Femur (tissue), 1 donor: ENCODE measurements at regions not wholly inside any gene's neighbourhood (a gene's known extent, or its start where the extent isn't known, plus 50 kb on each side); places are given as distances from the start of the nearest gene placed in this dataset.
"Not testable (repeated sequence)": the region's sequence is repeated elsewhere in the genome, so short reads cannot be mapped to it uniquely, and the experiment has no call there.

Experiments used
- DNase-seq: peaks from one replicate; pipeline ENCODE4 v3.0.0-alpha.2; 2017

DNA sequence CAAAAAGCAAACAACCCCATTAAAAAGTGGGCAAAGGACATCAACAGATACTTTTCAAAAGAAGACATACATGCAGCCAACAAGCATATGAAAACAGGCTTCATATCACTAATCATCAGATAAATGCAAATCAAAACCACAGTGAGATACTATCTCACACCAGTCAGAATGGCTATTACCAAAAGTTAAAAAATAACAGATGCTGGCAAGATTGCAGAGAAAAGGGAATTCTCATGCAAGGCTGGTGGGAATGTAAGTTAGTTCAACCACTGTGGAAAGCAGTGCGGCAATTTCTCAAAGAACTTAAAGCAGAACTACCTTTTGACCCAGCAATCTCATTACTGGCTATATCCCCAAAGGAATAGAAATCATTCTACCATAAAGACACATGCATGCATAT is 260.8 kb downstream of the C11orf87 start:
- DNase-seq, result not testable (repeated sequence)

DNA sequence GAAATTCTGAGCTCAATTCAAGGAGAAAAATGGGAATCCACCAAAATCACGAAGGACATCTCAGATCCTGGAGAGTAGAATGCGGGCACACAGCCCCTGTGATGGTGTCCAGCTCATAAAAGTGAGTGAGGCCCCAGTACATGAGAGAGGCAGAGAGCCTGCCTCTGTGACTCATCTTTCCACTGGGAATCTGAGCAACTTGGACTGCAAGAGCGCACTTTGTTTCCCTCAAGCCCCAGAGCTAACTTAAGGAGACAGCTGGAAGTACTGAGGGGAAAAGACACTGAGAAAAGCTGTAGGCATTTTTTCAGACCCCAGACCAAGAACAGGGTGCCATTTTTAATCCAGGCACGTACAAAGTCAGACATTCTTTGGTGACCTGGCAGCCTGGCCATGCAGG is 273.7 kb downstream of the C11orf87 start:
- no peak for DNase-seq

DNA sequence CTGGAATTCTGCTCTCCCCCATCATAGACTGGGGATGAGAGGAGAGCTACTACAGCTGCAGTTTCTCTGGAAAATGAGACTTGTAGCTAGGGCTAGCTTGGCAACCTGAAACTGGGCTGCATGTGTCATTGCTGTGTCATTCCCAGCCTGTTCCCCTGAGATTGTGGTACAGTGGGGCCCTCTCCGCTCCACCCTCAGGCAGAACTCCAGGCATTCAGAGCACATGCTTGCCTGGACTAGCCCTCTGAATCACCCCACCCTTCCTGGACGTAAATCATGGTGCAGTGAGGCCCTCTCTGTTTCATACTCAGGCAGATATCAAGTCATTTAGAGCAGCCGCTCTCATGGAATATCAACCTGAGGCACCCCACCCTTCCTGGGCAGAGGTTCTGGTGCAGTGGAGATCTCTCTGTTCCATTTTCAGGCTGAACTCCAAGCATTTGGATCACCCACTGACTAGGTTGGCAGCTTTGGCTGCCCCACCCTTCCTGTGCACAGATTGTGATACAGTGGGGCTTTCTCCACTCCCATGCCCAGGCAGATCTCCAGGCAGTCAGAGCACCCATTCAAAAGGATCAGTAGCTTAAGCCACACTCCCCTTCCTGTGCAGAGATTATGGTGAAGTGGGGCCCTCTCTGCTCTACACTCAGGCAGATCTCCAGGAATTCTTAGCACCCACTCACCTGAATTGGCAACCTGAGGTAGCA is 274.4 kb downstream of the C11orf87 start:
- no peak for DNase-seq

DNA sequence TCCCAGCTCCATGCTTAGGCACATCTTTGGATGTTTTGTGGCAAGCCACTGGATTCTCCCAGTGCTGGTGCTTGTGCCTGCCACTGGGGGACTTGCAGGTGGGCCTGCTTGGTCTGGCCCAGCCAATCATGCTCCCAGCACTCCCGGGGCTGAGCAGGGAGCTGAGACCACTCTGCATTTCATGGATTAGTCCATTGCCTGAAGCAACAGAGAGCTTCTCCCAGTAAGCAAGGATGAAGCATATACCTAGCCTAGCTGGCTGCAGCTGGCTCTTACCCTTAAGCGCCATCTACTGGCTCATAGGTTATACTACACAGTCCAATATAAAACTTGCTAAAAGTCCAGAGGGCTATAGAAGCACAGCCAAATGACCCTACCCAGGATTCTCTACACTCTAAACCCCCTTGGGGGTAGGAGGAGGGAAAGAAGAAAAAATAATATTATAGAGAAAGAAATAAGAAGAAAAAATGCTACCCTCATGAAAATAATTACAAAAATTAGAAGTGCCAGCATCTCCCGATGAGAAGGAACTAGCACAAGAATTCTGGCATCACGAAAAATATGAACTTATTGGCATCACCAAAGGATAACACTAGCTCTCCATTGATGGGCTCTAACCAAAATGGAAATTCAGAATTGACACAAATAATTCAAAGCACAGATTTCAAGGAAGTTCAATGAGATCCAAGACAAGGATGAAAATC is 275.3 kb downstream of the C11orf87 start:
- no peak for DNase-seq

DNA sequence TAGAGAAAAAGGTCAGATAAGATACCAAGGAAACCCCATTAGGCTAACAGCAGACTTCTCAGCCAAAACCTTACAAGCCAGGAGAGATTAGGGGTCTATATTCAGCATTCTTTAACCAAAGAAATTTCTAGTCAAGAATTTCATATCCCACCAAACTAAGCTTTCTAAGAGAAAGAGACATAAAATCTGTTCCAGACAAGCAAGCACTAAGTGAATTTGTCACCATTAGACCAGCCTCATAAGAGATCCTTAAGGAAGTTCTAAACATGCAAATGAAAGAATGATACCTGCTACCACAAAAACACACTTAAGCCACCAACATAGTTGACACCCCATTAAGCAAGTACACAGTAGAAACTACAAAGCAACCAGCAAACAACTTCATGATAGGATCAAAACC is 276.2 kb downstream of the C11orf87 start:
- DNase-seq, result no peak

DNA sequence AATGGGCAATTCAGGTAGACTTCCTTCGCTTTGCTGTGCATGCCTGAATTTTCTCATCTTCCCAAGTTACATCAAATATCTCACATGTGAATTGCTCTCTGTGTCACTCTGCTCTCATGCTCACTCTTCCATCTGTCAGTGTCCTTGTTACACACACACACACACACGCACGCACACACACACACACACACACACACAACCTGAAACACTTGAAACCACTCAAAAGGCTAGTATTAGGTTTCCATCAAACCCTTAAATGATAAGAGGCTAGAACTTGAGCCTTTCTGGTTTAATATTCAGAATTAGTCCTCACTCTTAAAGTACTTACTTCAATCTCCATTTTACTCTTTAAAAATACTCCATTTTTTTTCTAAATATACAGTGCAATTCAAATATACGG is 282.4 kb downstream of the C11orf87 start:
- no peak for DNase-seq

DNA sequence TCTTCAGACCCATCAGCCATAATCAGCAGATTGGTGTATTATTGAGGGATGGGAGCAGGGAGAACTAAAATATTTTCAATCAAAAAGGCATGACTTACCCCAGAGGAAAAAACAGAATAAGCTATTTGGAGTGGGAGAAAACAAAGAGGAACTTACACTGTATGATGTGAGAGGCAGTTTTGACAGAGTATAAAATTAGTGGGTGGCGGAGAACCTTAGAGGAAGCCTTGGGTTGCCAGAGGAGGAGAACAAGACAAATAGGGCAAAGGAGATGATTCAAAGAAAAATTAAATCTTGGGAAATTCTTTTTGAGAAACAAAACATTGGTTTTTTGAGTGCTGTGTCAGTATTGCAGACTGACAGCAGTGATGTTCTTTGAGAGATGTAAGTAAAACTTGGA is 285.0 kb downstream of the C11orf87 start:
- no peak for DNase-seq

DNA sequence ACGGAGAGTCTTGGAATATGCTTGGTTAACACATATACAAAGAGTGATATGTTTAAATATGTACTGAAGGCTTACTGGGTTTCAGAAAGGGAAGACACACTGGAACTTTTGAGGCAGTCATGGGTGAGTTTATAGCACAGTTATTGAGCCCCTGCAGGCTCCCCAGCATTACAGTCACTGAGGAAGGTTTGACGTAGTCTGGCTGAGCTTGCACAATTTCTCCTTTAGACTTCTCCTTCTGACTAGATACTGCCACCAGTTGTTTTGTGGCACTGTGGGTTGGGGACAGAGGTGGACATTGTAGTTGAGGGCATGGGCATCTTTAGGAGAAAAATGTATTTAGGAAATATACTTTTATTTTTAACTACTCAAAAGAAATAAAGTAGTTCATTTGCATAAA is 285.4 kb downstream of the C11orf87 start:
- DNase-seq, result no peak

DNA sequence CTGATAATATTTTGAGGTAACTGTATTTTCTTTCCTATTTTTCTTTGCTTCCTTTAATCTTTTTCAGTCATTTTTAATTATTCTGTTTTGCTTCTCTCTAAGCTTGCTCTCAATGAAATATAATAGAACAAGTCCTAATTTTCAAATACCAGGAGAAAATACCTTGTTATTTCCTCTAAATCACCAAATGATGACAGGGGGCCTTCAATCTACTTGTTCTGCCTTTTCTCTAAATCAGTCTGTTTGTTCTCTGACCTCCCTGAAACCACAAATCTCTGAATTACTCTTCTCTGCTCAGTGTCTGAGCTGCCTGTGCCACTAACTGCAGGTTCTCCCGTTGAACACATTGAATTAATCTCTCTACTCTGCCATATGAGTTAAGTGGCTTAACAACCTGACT is 286.2 kb downstream of the C11orf87 start:
- no peak for DNase-seq

DNA sequence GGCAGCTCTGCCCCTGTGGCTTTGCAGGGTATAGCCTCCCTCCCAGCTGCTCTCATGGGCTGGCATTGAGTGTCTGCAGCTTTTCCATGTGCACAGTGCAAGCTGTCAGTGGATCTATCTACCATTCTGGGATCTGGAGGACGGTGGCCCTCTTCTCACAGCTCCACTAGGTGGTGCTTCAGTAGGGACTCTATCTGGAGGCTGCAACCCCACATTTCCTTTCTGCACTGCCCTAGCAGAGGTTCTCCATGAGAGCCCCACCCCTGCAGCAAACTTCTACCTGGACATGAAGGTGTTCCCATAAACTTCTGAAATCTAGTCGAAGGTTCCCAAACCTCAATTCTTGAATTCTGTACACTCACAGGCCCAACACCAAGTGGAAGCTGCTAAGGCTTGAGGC is 292.5 kb downstream of the C11orf87 start:
- not testable (repeated sequence) for DNase-seq

DNA sequence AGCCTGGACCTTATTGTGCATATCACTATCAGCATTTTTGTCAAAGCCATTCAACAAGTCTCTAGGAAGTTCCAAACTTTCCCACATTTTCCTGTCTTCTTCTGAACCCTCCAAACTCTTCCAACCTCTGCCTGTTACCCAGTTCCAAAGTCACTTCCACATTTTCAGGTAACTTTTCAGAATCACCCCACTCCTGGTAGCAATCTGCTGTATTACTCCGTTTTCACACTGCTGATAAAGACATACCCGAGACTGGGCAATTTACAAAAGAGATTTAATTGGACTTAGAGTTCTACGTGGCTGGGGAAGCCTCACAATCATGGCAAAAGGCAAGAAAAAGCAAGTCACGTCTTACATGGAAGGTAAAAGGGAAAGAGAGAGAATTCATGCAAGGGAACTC is 293.4 kb downstream of the C11orf87 start:
- not testable (repeated sequence) for DNase-seq

DNA sequence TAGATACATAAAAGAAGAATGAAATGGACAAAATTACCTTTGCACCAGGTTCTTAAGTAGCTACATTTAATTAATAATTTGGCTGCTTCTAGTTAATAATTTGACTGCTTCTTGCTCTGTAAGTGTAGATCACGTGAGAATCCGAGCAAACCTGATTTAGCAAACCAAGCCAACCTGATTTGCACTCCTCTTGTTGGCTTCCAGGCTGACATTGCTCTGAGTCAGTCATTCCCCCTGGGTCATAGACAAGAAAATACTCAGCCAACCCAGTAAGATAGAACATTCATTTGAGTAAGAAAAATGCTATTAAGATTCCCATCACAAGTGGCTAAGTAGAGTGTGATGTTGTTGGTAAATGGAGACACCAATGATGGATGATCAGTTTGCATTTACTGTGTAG is 304.1 kb downstream of the C11orf87 start:
- DNase-seq, result no peak

DNA sequence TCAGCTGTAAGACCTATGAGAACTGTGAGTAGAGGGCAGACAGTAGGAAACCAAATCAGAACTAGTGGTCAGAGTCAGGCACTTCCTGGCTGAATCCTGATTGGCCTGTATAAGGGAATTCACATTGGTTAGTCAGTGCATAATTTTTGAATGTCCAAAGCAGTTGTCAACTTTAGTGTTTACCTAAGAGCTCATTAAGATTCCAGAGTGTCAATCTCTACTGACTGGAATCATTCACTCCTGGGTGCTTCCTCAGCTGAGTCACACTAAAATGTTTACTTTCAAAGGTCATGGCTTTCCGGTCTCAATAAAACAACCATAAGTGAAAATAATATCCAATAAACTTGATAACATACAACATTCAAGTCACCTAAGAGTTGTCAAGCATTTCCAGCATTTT is 306.1 kb downstream of the C11orf87 start:
- no peak for DNase-seq

DNA sequence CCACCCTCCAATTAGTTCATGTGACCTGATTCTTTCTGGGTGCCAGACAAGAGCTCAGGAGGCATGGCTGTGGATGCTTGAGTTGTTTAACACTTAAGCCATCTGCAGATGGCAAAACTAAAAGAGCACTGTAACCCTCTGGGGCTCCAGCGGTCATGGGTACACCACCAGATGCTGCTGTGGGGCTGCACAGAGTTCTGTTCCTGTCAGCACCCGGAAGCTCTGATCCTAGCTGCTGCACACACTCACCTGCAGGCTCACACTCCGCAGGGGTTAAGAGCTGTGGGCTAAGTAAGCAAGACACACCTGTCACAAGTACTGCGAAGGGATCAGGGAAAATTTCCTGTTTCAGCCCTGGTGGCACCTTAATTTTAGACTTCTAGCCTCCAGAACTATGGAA is 307.8 kb downstream of the C11orf87 start:
- DNase-seq, result no peak

DNA sequence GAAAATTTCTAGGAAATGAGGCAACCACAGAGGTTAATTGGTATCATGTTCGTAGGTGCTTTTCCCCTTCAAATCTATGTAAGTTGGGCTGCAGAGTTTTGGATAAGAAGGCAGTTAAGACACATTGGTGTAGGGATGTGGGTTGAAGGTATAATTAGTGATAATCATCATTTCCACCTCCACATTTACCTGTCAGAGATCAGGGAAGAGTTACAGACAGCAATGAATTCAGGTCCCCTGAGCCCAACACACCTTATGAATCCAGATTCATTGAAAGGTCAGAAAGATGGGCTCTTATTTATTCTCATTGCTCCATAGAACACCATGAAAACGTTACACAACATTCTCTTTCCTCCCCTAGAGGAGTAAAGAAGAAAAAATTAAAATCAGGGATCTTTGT is 308.7 kb downstream of the C11orf87 start:
- no peak for DNase-seq

DNA sequence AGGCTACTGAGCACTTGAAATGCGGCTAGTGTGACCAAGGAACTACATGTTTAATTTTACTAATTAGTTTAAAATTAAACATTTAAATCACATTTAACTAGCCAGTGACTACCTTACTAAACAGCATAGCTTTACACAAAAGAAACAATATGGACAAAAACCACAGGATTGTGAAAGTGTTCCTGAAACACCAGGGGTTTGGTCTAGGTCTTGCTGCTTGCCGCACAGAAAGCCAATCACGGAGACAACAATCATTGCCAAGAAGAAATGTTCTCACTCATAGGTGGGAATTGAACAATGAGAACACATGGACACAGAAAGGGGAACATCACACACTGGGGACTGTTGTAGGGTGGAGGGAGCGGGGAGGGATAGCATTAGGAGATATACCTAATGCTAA is 309.5 kb downstream of the C11orf87 start:
- DNase-seq, result no peak

DNA sequence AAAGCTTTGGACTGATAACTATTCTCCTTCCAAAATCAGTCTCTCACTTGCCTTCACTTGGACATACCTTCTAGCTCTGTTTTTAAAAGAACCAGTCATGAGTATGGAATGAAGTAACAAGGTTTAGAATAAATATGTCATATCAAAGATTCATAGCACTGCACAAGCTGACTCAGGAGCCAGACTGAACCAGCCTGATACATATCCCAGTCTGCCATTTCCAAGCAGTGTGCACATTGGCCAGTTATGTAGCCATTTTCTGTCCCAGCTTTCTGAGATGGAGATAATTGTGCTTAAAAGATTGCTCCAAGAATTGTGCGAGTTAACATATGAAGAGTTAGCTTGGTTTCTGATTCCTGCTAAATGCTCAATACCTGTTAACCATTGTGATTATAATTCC is 311.3 kb downstream of the C11orf87 start:
- no peak for DNase-seq

DNA sequence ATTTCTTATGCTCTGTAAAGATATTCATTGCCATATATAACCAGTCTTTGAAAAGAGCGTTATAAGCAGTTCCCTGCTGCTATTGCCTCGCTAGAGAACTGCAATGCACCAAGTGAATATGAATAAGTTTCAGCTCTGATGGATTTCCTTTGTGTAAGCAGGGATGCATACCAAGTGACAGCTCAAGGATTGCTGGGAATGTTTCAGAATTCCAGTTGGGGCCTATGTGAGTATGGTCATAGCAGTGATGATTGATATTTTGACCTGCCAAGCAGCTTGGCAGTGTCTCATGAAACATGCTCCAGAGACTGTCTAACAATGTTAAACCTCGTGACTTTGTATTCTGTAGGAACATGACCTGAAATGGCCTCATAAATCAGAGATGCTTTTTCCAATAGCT is 312.6 kb downstream of the C11orf87 start:
- no peak for DNase-seq

DNA sequence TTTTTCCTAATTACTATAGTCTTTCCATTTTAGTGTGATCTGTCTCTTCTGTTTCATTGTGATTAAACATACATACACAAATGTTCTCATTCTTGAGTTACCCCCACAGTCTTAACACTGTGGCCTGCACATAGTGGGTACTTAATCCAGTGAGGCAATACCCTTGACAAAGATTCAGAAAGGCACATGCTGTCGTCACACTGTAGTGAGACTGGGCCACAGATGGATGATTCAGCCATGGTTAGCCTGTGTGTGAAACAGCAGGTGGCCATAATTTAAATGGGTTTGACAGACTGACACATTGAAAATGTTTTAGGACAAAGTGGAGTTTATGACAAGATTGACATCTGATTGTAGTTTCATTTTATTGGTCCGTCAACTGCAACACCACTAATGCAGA is 313.1 kb downstream of the C11orf87 start:
- DNase-seq, result no peak

DNA sequence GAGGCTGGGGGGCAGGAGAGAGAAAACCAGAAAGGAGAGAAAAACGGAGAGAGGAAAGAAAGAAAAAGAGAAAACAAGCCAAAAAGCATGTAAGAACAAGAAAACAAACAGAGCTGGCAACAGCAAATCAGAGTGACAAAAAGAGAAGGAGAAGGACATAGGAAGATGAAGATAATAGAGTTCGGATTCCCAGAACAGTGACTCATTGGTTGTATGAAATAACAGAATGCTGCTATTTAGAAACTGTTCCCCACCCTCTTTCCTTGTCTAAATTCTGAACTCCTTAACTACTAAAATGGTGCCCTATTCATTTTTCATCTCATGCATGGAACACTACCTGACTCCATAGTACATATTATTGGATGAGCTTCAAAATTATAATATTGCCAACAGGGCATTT is 317.4 kb downstream of the C11orf87 start:
- no peak for DNase-seq

DNA sequence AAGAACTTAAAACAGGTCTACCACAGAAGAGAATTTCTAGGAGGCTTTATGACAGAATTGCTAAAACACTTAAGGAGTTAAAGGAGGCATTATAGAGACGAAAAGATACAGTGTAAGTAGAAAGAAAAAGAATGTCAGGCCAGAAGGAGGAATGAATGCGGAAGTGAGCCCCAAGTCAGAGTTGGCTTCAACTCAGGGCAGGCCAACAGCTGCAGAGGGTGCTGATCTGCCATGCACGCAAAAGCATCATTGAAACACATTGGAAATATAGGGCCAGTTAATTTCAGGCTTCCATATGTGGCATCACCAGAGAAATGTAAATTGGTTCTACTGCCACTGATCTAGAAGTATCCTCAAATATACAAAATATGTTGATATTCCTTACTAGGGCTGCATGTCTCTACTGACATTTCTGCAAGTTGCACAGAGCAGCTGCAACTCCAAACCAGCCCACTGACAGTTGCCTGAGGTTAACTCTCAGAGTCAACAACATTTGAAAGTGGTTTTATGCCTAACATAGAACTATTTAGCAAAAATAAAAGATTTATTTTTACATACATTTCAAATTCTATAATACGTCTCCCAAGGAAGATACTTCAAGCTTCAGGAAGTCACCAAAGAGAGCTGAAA is 324.1 kb downstream of the C11orf87 start:
- DNase-seq, result no peak

DNA sequence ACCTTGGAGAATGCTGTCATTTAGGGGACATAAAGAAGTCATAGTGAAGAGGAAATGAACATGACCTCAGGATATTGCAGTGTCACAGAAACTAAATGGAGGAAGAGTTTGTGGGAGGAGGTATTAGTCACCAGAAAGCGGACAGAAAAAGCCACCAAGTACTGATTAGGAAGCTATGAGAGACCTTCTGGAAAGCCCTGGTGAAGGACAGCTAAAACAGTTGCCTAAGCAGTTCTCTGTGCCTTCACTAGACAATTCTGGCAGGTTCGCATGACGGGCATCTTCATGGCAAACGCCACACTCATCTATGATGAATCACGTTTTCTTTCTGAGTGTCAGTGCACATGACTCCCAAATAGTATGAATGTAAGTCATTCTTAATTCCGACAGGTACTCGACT is 325.8 kb downstream of the C11orf87 start:
- DNase-seq, result no peak

DNA sequence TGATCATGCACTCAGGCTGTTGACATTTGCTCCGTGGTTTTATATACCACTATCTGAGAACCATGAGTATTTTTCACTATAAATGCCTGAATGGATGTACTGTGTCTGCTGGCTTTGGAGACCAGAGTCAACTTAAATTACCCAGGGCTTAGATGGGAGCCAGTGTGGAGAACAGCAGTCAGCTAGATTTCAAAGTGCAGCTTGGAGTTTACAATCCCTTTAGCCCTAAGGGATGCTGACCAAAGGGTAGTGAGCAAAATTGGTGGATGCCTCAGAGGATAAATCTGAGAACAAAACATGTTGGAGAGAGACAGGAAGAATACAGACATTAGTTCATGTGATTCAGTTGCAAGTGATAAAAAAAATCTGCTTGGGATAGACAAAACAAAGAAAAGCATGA is 327.5 kb downstream of the C11orf87 start:
- DNase-seq, result no peak

DNA sequence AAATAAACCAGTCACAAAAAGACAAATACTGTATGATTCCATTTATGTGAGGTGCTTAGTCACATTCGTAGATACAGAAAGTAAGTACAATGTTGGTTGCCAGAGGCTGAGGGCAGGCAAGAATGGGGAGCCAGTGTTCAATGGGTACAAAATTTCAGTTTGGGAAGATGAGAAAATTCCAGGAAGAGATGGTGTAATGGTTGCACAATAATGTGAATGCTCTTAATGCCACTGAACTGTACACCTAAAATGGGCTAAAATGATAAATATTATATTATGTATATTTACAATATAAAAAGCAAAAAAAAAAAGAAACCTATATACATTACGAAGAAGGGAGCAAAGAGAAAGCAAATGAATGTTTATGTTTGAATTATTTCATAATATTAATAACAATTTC is 329.0 kb downstream of the C11orf87 start:
- DNase-seq, result no peak
